GM18498 (cell line): ENCODE measurements at regions not wholly inside any gene's neighbourhood (a gene's known extent, or its start where the extent isn't known, plus 50 kb on each side); places are given as distances from the start of the nearest gene placed in this dataset.

Experiments used
- ATAC-seq: cut with Tn5 transposase; IDR thresholded peaks from one replicate; pipeline ENCODE4 v1.9.1; 2021; ENCODE audit warnings: mild to moderate bottlenecking, moderate library complexity; ENCODE audit not compliant: unreplicated experiment

DNA sequence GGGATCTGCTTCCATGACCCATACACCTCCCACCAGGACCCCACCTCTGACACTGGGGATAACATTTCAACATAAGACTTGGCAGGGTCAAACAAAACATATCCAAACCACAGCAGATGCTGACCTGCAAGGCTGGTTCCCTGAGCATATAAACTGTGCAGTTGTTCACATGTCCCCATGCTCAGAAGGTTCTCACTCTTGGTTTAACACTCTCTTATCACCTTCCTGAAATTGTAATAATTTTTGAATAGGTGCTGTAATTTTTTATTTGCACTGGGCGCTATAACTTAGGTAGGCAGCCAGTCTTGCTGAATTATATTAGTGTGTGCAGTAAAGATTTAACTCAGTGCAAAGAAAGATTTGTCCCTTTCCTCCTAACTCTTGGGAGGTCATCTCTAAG is 824.8 kb upstream of the SOX9 start:
- ATAC-seq = no peak

DNA sequence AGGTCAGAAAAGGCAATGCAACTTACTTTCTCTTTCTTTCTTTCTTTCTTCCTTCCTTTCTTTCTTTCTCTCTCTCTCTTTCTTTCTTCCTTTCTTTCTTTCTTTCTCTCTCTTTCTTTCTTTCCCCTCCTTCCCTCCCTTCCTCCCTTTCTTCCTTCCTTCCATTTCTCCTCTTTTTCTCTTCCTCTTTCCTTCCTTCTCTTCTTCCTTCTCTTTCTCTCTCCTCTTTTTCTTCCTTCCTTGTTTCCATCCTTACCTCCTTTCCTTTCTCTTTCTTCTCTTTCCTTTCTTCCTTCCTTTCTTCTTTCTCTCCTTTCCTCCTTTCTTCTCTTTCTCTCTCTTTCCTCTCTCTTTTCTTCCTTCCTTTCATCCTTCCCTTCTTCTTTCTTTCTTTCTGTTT is 819.8 kb upstream of the SOX9 start:
- ATAC-seq = no peak

DNA sequence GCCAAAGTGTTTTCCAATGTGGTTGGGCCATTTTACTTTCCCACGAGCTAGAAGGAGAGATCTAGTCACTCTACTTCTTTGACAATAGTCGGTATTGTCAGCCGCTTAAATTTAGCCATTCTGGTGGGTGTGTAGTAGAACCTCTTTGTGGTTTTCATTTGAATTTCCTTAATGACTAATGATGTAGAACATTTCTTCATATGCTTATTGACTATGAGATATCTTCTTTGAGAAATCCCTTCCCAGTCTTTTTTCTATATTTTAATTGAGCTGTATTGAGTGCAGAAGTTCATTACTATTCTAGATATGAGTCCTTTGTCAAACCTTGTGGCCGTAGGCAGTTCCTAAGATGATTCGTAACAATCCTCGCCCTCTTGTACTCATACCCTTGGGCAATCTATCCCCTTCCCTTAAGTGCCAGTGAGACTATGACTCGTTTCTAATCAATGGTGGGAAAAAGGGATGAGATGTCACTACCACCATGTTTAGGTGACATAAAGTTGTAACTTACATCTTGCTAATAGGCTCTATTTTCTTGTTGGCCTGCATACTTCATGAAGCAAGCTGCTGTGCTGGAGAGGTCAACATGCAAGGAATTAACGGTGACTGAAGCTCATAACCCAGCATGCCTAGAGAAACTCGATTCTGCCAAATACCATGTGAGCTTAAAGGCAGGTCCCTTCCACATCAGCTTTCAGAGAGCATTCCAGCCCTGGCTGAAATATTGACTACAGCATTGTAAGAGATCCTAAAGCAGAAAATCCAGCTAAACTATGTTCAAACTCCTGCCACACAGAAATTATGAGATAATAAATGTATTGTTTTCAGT is 817.9 kb upstream of the SOX9 start:
- no peak for ATAC-seq

DNA sequence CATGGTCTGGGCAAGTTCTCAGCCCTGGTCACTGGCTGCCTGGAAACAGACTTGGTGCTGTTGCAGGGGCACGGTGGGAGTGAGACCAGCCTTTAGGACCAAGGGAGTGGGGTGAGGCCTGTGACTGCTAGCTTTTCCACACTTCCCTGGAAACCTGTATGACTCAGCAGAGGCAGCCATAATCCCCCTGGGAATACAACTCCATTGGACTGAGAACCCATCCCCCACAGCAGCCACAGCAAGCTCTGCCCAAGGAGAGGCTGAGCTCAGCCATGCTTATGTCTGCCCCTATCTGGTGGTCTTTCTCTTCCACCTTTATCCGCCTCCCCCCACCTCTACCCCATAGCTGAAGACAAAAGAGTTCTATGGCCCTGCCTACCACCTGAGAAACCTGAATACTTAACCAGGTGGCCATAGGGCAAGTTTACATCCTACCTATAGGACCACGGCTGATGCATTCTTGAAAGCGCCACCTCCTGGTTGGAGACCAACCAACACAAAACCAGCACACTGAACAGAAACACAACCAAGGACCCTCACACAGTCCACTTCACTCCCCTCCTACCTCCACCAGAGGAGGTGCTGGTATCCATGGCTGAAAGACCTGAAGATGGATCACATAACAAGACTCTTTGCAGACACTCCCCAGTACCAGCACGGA is 816.2 kb upstream of the SOX9 start:
- ATAC-seq = no peak

DNA sequence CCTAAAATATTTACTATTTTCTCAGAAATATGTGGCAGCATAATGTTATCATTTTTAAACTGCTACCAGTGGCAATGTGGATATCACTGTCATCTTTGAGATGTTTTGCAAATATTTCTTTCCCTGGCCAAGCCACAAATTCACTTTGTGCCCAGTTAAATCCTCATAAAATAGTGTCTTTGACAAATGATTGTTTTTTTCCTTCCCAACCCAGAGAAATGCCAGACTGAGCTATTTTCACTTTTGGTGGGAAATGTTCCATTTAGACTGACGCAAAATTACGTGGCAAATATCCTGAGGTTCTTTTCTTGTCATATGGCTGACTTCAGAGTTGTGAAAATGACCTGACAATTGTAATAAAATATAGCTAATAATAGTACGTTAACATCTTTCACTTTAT is 807.0 kb upstream of the SOX9 start:
- ATAC-seq = no peak

DNA sequence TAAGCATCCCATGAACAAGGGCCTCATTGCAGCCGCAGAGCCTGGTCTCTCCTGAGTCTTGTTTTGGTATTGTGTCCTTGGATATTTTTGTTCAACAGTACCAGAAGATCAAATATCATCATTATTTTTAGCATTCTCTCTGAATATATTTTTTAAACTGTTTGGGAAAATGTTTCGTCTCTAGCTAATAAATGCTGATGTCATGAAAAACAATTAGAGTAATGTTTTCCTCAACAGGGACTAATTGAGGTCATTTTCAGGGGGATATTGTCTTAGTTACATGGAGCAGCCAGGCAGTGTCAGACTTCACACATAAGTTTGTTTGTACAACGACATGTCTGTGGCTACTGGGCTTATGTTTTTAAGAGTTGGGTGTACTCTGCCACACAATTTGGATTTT is 805.3 kb upstream of the SOX9 start:
- ATAC-seq = no peak

DNA sequence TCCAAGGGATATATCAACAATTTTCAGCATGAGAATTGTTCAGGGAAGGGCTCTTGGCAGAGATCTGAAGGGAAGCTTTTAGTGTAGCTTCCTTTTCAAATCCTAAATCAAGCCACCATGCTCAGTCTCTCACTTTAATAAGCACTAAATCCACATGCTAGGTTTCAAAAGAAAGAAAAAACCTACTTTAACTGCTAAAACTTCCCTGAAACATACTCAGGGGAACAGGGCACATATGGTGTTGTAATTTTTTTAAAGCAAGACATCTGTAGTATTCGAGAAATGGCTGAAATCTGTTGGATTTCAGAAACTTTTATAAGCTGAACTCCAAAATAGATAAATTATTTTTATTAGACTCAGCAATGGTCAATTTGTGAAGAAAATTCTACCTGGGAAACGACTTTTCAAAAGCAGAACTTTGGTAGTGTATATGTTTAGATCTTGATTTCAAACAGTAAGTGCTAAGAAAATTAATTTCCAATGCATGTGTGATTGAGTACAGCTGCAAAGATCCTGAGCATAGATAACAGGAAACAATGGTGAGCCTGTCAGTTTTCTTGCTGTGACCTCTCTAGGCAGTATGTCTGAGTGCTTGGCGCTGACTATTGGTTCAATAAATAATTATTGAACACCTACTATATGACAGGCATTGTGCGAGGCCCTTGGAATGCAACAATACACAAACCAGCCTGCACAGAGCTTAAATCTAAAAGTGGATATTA is 804.5 kb upstream of the SOX9 start:
- ATAC-seq = no peak

DNA sequence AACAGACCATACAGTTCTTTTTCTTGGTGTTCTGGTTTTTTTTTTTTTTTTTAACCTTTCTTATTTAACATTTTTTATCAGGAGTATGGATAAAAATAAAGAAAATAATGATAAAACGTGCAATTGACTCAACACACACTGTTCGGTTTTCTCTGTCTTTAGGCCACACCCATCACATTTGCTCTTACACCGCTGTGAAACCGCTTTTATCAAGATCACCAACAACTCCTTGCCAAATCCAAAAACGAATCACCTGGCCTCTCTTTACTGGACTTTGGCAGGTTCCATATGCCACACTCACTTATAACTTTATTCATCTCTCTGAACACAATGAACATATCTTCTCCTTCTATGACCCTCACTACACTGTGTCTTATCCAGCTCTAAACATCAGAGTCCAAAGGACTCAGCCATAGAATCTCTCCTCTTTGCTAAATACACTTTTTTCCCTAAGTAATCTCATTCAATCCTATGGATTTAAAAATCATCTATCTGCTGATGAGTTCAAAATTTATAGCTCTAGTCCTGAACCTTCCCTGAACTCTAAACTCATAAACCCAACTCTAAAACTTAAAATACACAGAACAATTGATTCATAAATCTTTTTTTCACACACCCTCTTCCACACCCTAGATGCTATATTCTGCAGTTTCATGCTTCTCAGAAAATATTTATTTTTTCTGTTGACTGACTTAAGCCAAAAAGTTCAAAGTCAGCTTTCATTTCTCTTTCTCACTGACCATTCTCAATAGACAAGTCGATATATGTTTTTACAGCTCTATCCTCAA is 800.6 kb upstream of the SOX9 start:
- no peak for ATAC-seq

DNA sequence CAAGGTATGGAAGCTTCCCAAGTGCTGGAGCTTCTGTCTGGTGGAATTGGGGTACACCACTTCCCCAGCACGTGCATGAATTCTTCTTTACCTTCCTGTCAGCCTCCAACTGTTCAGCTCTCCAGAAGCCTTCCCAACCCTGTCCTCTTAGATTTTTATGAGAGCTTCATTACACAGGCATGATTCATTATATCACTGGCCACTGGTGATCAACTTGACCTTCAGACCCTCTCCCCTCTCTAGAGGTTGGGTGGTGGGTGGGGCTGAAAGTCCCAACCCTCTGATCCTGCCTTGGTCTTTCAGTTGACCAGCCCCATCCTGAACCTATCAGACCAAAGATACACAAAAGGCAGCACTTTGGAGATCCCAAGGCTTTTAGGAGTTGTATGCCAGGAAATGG is 795.7 kb upstream of the SOX9 start:
- ATAC-seq = no peak

DNA sequence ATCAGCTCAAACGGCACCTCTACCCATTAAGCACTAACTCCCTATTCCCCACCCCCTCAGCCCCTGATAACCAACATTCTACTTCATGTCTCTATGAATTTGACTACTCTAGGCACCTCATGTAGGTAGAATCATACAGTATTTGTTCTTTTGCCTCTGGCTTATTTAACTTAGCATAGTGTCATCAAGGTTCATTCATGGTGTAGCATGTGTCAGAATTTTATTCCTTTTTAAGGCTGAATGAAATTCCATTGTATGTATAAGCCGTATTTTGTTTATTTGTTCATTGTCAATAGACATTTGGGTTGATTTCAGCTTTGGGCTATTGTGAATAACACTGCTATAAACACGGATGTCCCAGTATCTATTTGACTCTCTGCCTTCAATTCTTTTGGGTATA is 794.9 kb upstream of the SOX9 start:
- no peak for ATAC-seq

DNA sequence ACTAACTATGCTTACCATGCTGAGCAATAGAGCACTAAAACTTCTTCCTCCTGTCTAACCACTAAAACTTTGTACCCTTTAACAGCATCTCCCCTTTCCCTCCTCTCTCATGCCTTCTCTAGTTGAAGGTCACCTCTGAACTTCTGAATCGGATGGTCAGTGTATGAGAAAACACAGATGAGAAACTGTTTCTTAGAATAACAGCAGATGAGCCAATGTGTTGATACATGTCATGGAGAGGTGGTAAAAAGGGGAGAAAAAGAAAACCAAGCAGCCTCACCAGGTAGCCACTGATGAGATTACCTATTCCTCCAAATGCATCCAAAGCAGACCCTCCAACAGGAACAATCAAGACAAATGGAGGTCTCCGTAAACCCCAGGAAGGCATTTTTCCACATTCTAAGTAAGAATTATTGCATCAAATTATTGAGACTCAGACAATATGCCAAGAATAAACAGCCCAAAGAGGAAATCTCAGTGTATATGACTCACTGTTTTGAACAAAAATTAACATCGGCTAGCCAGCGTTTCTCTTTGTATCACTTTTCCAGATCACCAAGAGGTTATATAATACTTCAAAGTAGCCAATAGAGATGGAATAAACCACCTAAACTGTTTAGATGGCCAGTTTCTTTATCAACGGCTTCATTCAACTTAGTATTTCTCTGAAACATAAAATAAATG is 793.3 kb upstream of the SOX9 start:
- no peak for ATAC-seq

DNA sequence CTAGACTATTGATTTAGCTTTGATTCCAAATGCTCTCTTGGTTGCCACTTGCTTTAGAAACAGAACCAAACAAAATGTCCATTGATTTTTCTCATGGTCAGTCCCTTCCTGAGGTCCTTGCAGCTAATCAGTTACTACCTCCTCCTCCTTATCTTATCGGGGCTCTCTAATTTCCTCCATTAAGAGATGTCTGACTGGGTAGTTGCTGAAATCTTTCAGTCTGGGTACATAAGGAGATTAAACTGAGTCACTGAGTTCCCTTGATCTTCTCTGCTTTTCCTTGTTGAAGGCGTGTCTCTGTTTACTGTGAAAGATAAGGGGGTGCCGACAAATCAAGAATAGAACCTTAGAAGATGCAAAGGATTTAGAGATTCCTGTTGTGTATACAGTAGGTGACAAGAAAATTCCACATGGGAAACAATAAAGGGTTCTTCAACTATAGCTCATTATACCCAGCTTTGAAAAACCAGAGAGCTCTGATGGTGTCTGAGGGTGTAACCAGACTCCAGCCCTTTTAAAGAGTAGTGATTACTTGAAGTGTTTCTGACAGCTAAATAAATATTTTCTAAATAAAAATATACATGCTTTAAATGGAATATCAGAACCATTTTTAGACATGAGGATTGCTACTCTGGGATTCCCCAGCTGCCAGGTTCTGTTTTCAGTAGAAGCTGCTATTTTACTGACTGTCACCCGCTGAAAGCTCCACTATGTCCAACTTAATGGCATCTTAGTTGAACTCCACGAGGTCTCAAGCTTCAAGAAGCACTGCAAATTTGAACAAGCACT is 791.3 kb upstream of the SOX9 start:
- no peak for ATAC-seq

DNA sequence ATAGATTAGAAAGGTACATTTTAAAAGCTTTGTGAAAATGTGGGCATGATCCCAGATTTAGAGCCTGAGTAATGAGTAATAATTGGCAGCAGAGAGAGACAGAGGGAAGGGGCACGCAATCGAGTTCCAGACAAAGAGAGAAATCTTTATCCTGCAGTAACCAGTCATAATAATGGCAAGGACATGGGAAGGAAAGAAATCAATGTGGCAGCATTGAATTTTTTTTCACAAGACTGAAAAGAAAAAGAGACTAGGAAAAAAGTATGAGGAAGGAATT is 790.8 kb upstream of the SOX9 start:
- no peak for ATAC-seq

DNA sequence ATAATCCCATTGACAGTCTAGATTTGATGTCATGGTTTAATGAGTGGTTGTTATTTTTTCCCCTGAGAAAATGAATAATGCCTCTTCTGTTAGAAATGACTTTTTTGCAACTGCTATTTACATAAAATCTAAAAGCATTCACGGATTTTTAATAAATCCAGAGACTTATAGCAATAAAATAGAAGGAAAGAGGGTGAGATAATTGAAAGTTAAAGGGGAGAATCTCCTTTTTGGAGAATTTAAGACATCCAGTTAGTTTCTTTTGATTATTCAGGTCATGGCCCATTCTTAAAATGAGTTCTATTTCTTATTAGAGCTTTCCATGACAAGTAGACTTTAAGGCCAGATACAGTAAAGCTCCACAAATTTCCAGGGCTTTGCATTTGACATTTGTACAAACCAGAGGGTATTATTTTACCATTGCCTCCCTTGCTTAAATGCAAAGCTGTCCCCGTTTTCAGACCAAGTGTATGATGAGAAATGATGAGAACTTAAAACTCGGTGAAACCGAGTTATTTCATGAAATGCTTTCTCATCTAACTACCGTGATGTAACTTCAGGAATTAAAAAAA is 789.0 kb upstream of the SOX9 start:
- no peak for ATAC-seq

DNA sequence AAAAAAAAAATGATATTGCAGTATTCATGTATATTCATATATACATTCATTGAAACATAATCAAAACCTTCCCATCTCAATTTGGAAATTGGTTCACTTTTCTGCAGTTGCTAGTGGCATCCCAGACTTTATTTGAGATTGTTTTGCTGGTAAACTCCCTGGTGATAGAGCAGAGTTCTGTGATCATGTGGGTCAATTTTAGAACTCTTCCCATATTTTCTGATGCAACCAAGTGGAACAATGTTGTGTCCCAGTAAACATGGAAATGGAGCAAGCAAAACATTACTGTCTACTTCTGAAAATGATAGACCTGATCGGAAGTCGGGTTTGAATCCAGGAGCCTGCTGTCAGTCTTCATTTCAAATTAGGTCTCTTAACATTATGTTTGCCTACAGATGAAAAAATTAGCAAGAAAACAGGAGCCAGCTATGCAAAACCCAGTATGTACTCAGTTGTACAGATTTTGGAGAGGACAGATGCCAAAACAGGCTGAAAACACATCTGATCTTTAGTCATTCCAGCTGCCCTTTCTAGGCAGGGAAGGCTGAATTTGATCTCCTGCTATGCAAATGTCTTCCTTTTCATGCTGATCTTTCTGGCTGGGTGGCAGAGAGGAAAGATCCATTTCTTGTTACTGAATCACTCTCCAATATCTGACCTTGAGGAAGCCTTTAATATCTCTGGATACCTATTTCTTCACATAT is 786.6 kb upstream of the SOX9 start:
- no peak for ATAC-seq

DNA sequence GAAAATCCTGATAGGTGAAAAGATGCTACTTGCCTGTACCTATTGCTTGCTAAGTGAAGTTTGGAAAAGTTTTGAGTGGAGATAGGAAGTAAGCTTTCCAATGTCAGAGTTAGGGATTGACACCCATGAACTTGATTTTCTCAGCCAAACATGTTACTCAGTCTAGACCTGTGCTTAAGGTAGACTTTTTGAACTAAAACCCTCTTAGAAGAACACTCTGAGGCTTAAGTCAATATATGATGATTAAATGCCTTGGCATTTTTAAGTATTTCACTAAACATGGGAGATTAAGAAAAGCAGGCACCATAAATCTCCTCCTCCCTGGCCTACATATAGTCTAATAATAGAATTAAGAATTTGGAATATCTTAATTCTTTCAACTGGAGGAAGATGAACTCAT is 785.6 kb upstream of the SOX9 start:
- ATAC-seq = no peak

DNA sequence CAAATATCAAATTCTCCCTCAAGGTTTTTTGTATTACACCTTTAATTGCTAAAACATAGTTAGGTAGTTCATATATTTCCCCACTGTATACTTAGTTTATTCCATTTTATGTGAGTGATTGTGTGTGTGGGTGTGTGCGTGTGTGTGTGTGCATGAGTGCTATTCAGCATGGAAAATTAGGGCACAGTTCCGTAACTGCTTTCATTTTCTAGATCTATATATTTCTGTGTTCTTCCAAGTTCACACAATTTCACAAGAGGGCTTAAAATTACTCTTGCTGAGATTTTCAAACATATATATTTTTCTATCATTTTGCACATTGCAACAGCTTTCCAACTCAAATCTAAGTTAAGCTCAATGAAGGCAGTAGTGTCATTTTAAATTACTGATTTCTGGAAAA is 782.9 kb upstream of the SOX9 start:
- no peak for ATAC-seq

DNA sequence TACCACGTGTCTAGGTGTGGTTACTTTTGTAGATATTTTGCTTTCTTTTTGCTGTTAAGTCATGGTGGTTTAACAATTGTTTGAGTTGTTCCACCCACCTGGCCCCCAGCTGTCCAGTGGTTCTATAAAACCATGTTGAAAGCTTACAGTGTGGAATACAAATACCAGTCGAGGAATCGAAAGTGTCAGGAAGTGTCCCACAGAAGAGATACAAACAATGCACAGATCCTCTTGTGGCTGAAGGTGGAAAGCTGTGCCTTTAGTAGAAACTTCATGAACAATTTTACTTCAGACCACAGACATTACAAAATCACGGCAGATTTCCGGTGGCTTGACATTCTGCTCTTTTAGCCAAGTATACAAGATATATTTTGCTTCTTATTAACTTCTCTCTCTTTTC is 782.4 kb upstream of the SOX9 start:
- ATAC-seq = no peak

DNA sequence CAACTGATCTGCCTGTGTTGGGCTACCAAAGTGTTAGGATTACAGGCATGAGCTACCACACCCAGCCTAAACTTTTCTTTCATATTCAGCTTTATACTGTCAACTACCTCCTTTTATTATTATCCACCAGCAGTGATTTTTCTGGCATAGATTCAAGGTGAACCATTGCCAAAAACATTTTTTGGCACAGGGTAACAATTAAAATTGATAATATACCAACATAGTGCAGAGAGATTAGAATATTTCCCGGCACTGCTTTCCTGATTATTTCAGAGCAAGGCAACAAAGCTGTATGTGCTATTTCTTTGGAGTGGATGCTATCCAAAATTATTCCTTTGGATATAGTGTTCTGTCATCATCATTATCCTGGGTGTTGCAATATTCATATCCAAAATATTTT is 781.6 kb upstream of the SOX9 start:
- no peak for ATAC-seq
